Activated CD8-positive, alpha-beta T cell treated with anti-CD3 and anti-CD28 coated beads for 36 hours (primary cell): ENCODE measurements at regions not wholly inside any gene's neighbourhood (a gene's known extent, or its start where the extent isn't known, plus 50 kb on each side); places are given as distances from the start of the nearest gene placed in this dataset.

Experiments used
- ATAC-seq: fragments of 200-7000 bp; cut with Tn5 transposase; one replicate; pipeline ENCODE4 v1.10.0; 2021; ENCODE audit warnings: mild to moderate bottlenecking, moderate library complexity
- CTCF ChIA-PET: fragments of 350-600 bp; sonication (Branson Sonifier 250); formaldehyde crosslinking; loops from one replicate; lab custom pipeline; 2021; ENCODE audit warnings: antibody characterized with exemption; lab: Charles Lee
- POLR2A ChIA-PET: fragments of 350-600 bp; sonication (Branson Sonifier 250); formaldehyde crosslinking; loops from one replicate; lab custom pipeline; 2021; ENCODE audit warnings: antibody characterized with exemption; lab: Charles Lee
- DNase-seq: peaks from one replicate; pipeline ENCODE4 v3.0.0-alpha.2; 2020
- H3K27ac Mint-ChIP-seq: one replicate; pipeline ENCODE4 v1.8.0; 2021; ENCODE audit warnings: mild to moderate bottlenecking, mixed read lengths
- H3K27me3 Mint-ChIP-seq: one replicate; pipeline ENCODE4 v1.8.0; 2021; ENCODE audit warnings: mixed read lengths
- H3K36me3 Mint-ChIP-seq: one replicate; pipeline ENCODE4 v1.8.0; 2021; ENCODE audit warnings: low read depth, mixed read lengths
- H3K4me1 Mint-ChIP-seq: one replicate; pipeline ENCODE4 v1.8.0; 2021; ENCODE audit warnings: low read depth, mixed read lengths
- H3K4me3 Mint-ChIP-seq: one replicate; pipeline ENCODE4 v1.8.0; 2021; ENCODE audit warnings: mild to moderate bottlenecking, moderate library complexity, mixed read lengths
- H3K9me3 Mint-ChIP-seq: one replicate; pipeline ENCODE4 v1.8.0; 2021; ENCODE audit warnings: mixed read lengths
- intact Hi-C: fragments of 100-400 bp; cut with micrococcal nuclease; formaldehyde crosslinking; loops from one replicate; pipeline ENCODE4 v1.10.0; 2022
- TF ChIP-seq, protein P1 (sequence below): fragments of 200-600 bp; IDR thresholded peaks from one replicate; pipeline ENCODE4 v1.8.0; 2022; ENCODE audit warnings: antibody characterized with exemption, mild to moderate bottlenecking

DNA sequence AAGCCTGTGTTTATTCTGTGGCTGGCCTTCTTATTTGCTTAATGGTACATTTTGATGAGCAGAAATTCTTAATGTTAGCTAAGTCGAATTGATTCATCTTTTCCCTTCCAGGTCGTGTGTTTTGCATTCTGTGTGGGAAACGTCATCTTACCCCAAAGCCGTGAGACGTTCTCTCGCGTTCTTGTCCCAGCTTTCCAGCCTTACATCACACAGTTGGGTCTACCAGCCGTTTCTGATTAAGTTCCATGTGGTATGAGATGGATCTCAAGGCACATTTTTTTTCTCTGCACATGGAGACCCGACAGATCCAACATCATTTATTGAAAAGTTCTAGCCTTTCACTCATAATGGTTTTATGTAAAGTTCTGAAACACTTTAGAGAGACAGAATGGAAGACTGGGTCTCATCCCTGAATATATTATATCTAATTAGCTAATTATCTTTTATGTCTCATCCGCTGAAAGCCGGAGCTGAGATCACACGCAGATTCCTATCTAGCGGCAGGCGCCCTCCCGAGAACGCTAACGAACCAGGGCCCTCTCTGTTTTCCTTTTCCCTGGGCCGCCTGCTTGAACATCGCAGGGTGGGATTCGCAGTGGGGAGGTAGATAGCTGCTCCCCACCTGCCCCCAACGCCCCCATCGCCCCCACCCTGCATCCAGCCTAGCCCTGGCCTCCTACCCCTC, 1162.2 kb downstream of the BRD1 start:
- TF ChIP-seq, protein P1, sequence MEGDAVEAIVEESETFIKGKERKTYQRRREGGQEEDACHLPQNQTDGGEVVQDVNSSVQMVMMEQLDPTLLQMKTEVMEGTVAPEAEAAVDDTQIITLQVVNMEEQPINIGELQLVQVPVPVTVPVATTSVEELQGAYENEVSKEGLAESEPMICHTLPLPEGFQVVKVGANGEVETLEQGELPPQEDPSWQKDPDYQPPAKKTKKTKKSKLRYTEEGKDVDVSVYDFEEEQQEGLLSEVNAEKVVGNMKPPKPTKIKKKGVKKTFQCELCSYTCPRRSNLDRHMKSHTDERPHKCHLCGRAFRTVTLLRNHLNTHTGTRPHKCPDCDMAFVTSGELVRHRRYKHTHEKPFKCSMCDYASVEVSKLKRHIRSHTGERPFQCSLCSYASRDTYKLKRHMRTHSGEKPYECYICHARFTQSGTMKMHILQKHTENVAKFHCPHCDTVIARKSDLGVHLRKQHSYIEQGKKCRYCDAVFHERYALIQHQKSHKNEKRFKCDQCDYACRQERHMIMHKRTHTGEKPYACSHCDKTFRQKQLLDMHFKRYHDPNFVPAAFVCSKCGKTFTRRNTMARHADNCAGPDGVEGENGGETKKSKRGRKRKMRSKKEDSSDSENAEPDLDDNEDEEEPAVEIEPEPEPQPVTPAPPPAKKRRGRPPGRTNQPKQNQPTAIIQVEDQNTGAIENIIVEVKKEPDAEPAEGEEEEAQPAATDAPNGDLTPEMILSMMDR: no peak
- no peaks in the 10 kb centered on the region for H3K4me1 Mint-ChIP-seq
- DNase-seq (no peak), ATAC-seq (no peak)
- no peaks in the 10 kb centered on the region for H3K36me3 Mint-ChIP-seq
- no peak overlapping the region for H3K27ac Mint-ChIP-seq
- CTCF ChIA-PET: no interaction called here
- H3K9me3 Mint-ChIP-seq: peaks cover 13% of the 10 kb centered on the region
- no peaks in the 10 kb centered on the region for H3K27me3 Mint-ChIP-seq
- POLR2A ChIA-PET: no interaction called here
- intact Hi-C loops: no loop called here
- H3K4me3 Mint-ChIP-seq: no peak overlapping the region

DNA sequence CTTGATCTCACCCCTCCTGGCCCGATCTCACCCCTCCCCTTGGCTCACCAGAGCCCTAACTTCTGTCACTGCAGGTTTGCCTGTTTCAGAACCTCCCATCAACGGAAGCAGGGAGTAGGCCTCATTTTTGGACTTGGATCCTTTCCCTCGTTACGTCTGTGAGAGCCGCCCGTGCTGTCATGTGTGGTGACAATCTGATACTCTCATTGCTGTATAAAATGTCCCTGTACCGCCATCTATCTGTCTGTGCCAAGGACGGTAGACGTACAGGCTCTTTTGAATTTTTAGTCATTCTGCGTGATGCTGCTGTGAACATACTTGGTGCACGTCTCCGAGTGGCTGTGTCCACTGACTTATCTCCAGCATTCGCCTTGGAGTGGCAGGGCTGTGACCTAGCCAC, 1163.1 kb downstream of the BRD1 start:
- CTCF ChIA-PET: no interaction called here
- no peak overlapping the region for H3K27ac Mint-ChIP-seq
- H3K4me1 Mint-ChIP-seq: no peaks in the 10 kb centered on the region
- POLR2A ChIA-PET: no interaction called here
- intact Hi-C loops: no loop called here
- H3K36me3 Mint-ChIP-seq: no peaks in the 10 kb centered on the region
- no peak for DNase-seq
- H3K27me3 Mint-ChIP-seq: no peaks in the 10 kb centered on the region
- no peak for ATAC-seq
- peaks cover 13% of the 10 kb centered on the region for H3K9me3 Mint-ChIP-seq
- no peak overlapping the region for H3K4me3 Mint-ChIP-seq
- TF ChIP-seq, protein P1: no peak

DNA sequence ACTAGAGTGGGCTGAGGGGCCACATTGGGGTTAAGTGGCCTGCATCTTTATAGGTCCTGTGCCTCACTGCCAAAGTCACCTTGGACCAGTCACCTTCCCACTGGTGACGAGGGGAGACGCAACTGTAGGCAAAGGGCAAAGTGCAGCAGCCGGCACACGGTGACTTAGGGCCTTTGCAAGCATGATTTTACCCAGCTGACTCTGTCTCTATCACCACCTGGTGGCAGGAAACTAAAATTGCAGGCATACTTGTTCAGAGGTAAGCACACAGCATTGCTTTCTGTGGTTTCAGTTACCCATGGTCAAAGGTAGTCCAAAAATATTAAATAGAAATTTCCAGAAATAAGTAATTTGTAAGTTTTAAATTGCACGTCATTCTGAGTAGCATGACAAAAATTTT, 1164.4 kb downstream of the BRD1 start:
- Mint-ChIP-seq H3K27me3 (no peaks in the 10 kb centered on the region), H3K9me3 (peaks cover 13% of the 10 kb centered on the region), H3K27ac (no peak overlapping the region), H3K4me3 (no peak overlapping the region), H3K4me1 (no peaks in the 10 kb centered on the region), H3K36me3 (no peaks in the 10 kb centered on the region)
- intact Hi-C loops: no loop called here
- TF ChIP-seq, protein P1: peak; percentile 69
- no peak for ATAC-seq
- peak; percentile 23 for DNase-seq
- ChIA-PET POLR2A (interaction anchor here (1.1 kb wide), 1 partner anchor 103 kb away, joined by 3 read pairs; no protein-coding TSS in a partner anchor), CTCF (no interaction called here)

DNA sequence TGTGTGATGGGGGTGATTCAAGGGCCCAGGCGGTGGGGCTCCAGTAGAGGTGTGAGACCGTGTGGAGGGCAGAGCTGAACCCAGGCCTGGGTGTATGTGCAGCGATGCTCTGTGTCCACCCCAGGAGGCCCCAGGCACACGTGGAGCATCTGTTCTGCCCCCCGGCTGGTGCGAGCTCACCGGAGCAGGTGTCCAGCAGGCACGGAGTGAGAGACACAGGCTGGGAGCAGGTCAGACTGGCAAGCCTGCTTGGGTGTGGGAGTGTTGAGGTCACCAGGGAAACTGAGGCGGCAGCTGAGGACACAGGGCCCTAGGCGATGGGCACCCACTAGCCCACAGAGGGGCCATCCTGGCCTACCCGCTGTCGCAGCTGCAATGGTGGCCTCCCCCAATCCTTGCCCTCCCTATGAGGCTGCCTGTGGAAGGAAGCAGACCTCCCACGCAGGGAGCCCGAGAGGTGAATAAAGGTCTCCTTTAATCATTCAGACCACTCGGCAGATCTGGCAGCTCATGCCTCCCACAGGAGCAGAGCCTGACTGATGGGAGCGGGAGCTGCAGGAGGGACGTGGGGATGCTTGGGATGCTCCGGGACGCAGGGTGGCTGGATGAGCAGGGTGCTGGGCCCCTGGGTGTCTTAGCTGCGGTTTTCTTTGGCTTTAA, 1165.1 kb downstream of the BRD1 start:
- DNase-seq: no peak
- Mint-ChIP-seq H3K4me1 (no peaks in the 10 kb centered on the region), H3K36me3 (no peaks in the 10 kb centered on the region), H3K27ac (no peak overlapping the region), H3K27me3 (no peaks in the 10 kb centered on the region), H3K4me3 (no peak overlapping the region), H3K9me3 (peaks cover 13% of the 10 kb centered on the region)
- ChIA-PET CTCF (no interaction called here), POLR2A (interaction anchor here (1.1 kb wide), 1 partner anchor 104 kb away, joined by 3 read pairs; no protein-coding TSS in a partner anchor)
- TF ChIP-seq, protein P1: no peak
- no peak for ATAC-seq
- intact Hi-C loops: no loop called here

DNA sequence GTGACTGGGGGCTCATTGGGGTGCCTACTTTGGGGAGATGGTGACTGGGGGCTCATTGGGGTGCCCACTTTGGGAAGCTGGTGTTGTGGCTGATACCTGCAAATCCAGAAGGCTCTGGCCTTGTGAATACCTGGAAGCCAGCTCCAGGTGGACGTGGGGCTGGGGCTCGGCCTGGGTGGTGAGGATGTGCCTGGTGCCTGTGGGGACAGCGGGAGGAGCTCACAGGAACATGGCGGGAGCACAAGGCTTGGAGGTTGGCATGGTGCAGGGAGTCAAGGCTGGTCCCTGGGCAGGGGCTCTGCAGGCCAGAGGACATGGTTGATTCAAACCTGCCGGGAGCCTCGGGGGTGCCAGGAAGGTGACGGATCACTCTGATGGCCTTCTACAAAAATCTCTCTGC, 1165.7 kb downstream of the BRD1 start:
- H3K27me3 Mint-ChIP-seq: no peaks in the 10 kb centered on the region
- ATAC-seq (no peak), DNase-seq (no peak)
- H3K4me3 Mint-ChIP-seq: no peak overlapping the region
- intact Hi-C loops: no loop called here
- CTCF ChIA-PET: no interaction called here
- H3K27ac Mint-ChIP-seq: no peak overlapping the region
- POLR2A ChIA-PET: no interaction called here
- H3K9me3 Mint-ChIP-seq: peaks cover 13% of the 10 kb centered on the region
- no peaks in the 10 kb centered on the region for H3K36me3 Mint-ChIP-seq
- TF ChIP-seq, protein P1: no peak
- no peaks in the 10 kb centered on the region for H3K4me1 Mint-ChIP-seq
